ENCODE measurements at regions not wholly inside any gene's neighbourhood (a gene's known extent, or its start where the extent isn't known, plus 50 kb on each side); places are given as distances from the start of the nearest gene placed in this dataset.

GRCh38 chr15:94596707-94597106 lies 365.3 kb downstream of the MCTP2 start:
- Histone ChIP-seq H3F3A (ENCODE audit: low read depth) (no peaks in the 10 kb centered on the region), H3K79me2 (ENCODE audit: insufficient read depth, low read length) (no peaks in the 10 kb centered on the region), H3K4me3 (ENCODE audit: low read length, poor library complexity, severe bottlenecking) (no peak overlapping the region), H3K9me2 (replicated peaks; ENCODE audit: low read depth, low read length) (no peaks in the 10 kb centered on the region), H3K4me2 (ENCODE audit: low read depth, low read length, poor library complexity, severe bottlenecking) (no peak overlapping the region), H4K20me1 (ENCODE audit: insufficient read depth, low read length, poor library complexity, severe bottlenecking) (no peaks in the 10 kb centered on the region), H3K36me3 (ENCODE audit: insufficient read depth, low read length) (no peaks in the 10 kb centered on the region), H3K4me1 (ENCODE audit: insufficient read depth, low read length, poor library complexity, severe bottlenecking) (no peaks in the 10 kb centered on the region), H2AFZ (ENCODE audit: low read length) (no peak overlapping the region), H3K27me3 (ENCODE audit: insufficient read depth, low read length, poor library complexity, severe bottlenecking) (peaks cover 95% of the 10 kb centered on the region), H3K9ac (ENCODE audit: low read depth, low read length, poor library complexity, severe bottlenecking) (no peak overlapping the region), H3K9me3 (ENCODE audit: insufficient read depth, low read depth, low read length) (no peaks in the 10 kb centered on the region)
- no peak for TF ChIP-seq EZH2phosphoT487 (IDR thresholded peaks at IDR 0.05; ENCODE audit: borderline replicate concordance)
- TF ChIP-seq, protein P1, sequence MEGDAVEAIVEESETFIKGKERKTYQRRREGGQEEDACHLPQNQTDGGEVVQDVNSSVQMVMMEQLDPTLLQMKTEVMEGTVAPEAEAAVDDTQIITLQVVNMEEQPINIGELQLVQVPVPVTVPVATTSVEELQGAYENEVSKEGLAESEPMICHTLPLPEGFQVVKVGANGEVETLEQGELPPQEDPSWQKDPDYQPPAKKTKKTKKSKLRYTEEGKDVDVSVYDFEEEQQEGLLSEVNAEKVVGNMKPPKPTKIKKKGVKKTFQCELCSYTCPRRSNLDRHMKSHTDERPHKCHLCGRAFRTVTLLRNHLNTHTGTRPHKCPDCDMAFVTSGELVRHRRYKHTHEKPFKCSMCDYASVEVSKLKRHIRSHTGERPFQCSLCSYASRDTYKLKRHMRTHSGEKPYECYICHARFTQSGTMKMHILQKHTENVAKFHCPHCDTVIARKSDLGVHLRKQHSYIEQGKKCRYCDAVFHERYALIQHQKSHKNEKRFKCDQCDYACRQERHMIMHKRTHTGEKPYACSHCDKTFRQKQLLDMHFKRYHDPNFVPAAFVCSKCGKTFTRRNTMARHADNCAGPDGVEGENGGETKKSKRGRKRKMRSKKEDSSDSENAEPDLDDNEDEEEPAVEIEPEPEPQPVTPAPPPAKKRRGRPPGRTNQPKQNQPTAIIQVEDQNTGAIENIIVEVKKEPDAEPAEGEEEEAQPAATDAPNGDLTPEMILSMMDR (conservative IDR thresholded peaks at IDR 0.05; ENCODE audit: low read length): no peak

DNA sequence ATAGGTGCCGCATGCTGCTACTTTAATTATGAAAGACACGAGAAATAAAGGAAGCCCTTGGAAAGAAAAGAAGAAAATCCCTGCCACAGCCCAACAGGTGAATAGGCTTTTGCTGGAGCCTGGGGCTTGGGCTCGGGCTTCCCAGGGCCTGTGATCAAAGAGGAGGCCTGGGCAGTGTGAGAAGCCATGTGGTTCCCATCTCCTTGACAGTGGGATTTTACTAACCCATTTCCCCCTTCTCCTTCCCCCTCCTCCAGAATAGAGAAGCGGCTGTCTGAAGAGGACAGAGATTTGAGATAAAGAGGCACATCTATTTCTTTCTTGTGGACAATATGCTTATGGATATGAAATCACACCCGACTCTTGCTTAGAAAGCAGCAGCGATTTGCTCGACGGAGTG lies 369.1 kb downstream of the MCTP2 start:
- no peaks in the 10 kb centered on the region for H4K20me1 ChIP-seq (ENCODE audit: insufficient read depth, low read length, poor library complexity, severe bottlenecking)
- no peak overlapping the region for H3K4me3 ChIP-seq (ENCODE audit: low read length, poor library complexity, severe bottlenecking)
- H3K9ac ChIP-seq (ENCODE audit: low read depth, low read length, poor library complexity, severe bottlenecking): no peak overlapping the region
- no peak overlapping the region for H3K4me2 ChIP-seq (ENCODE audit: low read depth, low read length, poor library complexity, severe bottlenecking)
- no peaks in the 10 kb centered on the region for H3F3A ChIP-seq (ENCODE audit: low read depth)
- no peak for TF ChIP-seq EZH2phosphoT487 (IDR thresholded peaks at IDR 0.05; ENCODE audit: borderline replicate concordance)
- TF ChIP-seq, protein P1 (conservative IDR thresholded peaks at IDR 0.05; ENCODE audit: low read length): no peak
- H3K27me3 ChIP-seq (ENCODE audit: insufficient read depth, low read length, poor library complexity, severe bottlenecking): peaks cover 95% of the 10 kb centered on the region
- H3K9me2 ChIP-seq (replicated peaks; ENCODE audit: low read depth, low read length): no peaks in the 10 kb centered on the region
- no peak overlapping the region for H2AFZ ChIP-seq (ENCODE audit: low read length)
- no peaks in the 10 kb centered on the region for H3K9me3 ChIP-seq (ENCODE audit: insufficient read depth, low read depth, low read length)
- no peaks in the 10 kb centered on the region for H3K4me1 ChIP-seq (ENCODE audit: insufficient read depth, low read length, poor library complexity, severe bottlenecking)
- no peaks in the 10 kb centered on the region for H3K36me3 ChIP-seq (ENCODE audit: insufficient read depth, low read length)
- no peaks in the 10 kb centered on the region for H3K79me2 ChIP-seq (ENCODE audit: insufficient read depth, low read length)

GRCh38 chr15:94602754-94603470 lies 371.6 kb downstream of the MCTP2 start:
- no peaks in the 10 kb centered on the region for H3K79me2 ChIP-seq (ENCODE audit: insufficient read depth, low read length)
- H3F3A ChIP-seq (ENCODE audit: low read depth): no peaks in the 10 kb centered on the region
- no peak overlapping the region for H3K4me3 ChIP-seq (ENCODE audit: low read length, poor library complexity, severe bottlenecking)
- H3K9ac ChIP-seq (ENCODE audit: low read depth, low read length, poor library complexity, severe bottlenecking): no peak overlapping the region
- H3K36me3 ChIP-seq (ENCODE audit: insufficient read depth, low read length): no peaks in the 10 kb centered on the region
- no peaks in the 10 kb centered on the region for H3K9me2 ChIP-seq (replicated peaks; ENCODE audit: low read depth, low read length)
- no peak overlapping the region for H2AFZ ChIP-seq (ENCODE audit: low read length)
- no peak overlapping the region for H3K4me2 ChIP-seq (ENCODE audit: low read depth, low read length, poor library complexity, severe bottlenecking)
- TF ChIP-seq EZH2phosphoT487 (IDR thresholded peaks at IDR 0.05; ENCODE audit: borderline replicate concordance): no peak
- TF ChIP-seq, protein P1 (conservative IDR thresholded peaks at IDR 0.05; ENCODE audit: low read length): no peak
- peaks cover 81% of the 10 kb centered on the region for H3K27me3 ChIP-seq (ENCODE audit: insufficient read depth, low read length, poor library complexity, severe bottlenecking)
- H3K9me3 ChIP-seq (ENCODE audit: insufficient read depth, low read depth, low read length): no peaks in the 10 kb centered on the region
- H4K20me1 ChIP-seq (ENCODE audit: insufficient read depth, low read length, poor library complexity, severe bottlenecking): peaks cover 3% of the 10 kb centered on the region
- H3K4me1 ChIP-seq (ENCODE audit: insufficient read depth, low read length, poor library complexity, severe bottlenecking): peaks cover 17% of the 10 kb centered on the region
